ENCODE measurements at regions not wholly inside any gene's neighbourhood (a gene's known extent, or its start where the extent isn't known, plus 50 kb on each side); places are given as distances from the start of the nearest gene placed in this dataset.

DNA sequence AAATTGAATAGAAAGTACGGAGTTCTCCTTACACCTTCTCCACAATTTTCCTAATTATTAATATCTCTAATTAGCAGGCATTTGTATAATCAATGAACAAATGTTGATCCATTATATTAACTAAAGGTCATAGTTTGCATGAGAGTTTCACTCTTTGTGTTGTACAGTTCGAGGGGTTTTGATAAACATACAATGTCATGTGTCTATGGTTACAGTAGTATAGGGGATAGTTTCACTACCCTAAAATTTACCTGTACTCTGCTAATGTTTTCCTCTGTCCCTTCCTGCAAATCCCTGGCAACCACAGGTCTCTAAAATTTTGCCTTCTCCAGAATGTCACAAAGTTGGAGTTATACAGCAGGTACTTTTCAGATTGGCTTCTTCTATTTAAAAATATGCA lies 1199.8 kb upstream of the GJE1 start:
- H3K4me3 ChIP-seq: no peak overlapping the region
- no peaks in the 10 kb centered on the region for H3K4me1 ChIP-seq (replicated peaks in 1 of 2)
- H3K27ac ChIP-seq: no peak overlapping the region
- TF ChIP-seq, protein P1, sequence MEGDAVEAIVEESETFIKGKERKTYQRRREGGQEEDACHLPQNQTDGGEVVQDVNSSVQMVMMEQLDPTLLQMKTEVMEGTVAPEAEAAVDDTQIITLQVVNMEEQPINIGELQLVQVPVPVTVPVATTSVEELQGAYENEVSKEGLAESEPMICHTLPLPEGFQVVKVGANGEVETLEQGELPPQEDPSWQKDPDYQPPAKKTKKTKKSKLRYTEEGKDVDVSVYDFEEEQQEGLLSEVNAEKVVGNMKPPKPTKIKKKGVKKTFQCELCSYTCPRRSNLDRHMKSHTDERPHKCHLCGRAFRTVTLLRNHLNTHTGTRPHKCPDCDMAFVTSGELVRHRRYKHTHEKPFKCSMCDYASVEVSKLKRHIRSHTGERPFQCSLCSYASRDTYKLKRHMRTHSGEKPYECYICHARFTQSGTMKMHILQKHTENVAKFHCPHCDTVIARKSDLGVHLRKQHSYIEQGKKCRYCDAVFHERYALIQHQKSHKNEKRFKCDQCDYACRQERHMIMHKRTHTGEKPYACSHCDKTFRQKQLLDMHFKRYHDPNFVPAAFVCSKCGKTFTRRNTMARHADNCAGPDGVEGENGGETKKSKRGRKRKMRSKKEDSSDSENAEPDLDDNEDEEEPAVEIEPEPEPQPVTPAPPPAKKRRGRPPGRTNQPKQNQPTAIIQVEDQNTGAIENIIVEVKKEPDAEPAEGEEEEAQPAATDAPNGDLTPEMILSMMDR (IDR thresholded peaks at IDR 0.05): no peak
- no peak for TF ChIP-seq POLR2A (IDR thresholded peaks at IDR 0.05)
- no peaks in the 10 kb centered on the region for H3K27me3 ChIP-seq
- DNase-seq: no peak
- no peaks in the 10 kb centered on the region for H3K9me3 ChIP-seq (replicated peaks in 1 of 3)
- WGBS, 4 donors: 81 to 93% (median 88%) methylated on average over 2 of the region's 2 CpGs
- no peaks in the 10 kb centered on the region for H3K36me3 ChIP-seq (replicated peaks in 1 of 2)
- intact Hi-C loops (cut with DNase I): no loop called here

DNA sequence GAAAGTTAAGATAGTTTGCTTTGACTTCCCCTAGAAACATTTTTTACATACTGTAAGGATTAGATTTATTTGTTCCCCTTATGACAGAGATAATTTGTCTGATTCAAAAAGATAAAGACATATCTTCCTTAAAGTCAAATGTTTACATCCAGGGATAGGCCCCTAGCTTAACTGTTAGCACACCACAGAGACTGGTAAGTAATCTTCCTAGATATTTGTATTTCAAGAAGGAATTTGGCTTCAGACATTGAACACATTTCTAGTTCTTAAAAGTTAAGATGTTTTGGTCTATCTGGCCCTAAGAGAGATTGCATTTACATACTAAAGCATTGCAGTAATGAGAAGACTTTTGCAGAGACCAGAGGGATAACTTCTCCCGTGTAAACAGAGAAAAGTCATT lies 1201.1 kb upstream of the GJE1 start:
- Histone ChIP-seq H3K4me3 (no peak overlapping the region), H3K27me3 (no peaks in the 10 kb centered on the region), H3K4me1 (replicated peaks in 1 of 2) (no peaks in the 10 kb centered on the region), H3K9me3 (replicated peaks in 1 of 3) (no peaks in the 10 kb centered on the region), H3K27ac (no peak overlapping the region), H3K36me3 (replicated peaks in 1 of 2) (no peaks in the 10 kb centered on the region)
- DNase-seq: no peak
- intact Hi-C loops (cut with DNase I): no loop called here
- WGBS, 4 donors: 74 to 88% (median 81%) methylated on average over 1 of the region's 1 CpG
- no peak for TF ChIP-seq POLR2A (IDR thresholded peaks at IDR 0.05)
- TF ChIP-seq, protein P1 (IDR thresholded peaks at IDR 0.05): no peak

DNA sequence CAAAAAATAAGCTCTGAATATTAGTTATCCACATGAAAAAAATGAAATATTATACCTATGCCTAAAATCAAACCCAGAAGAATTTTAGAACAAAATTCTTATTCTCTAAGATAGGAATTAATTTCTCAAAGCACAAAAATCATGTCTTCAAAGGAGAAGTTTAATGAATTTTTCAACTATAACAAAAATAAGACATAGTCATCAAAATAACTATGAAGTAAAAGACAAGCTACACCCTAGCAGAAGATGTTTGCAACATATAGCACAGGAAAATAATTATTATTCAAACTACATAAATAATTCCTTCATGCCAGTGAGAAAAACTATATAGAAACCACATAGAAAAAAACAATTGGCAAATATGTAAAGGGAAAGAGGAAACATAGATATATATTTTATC lies 1203.6 kb upstream of the GJE1 start:
- H3K9me3 ChIP-seq (replicated peaks in 1 of 3): no peaks in the 10 kb centered on the region
- intact Hi-C loops (cut with DNase I): no loop called here
- H3K36me3 ChIP-seq (replicated peaks in 1 of 2): no peaks in the 10 kb centered on the region
- TF ChIP-seq, protein P1 (IDR thresholded peaks at IDR 0.05): no peak
- no peak for TF ChIP-seq POLR2A (IDR thresholded peaks at IDR 0.05)
- no peak overlapping the region for H3K27ac ChIP-seq
- no peaks in the 10 kb centered on the region for H3K27me3 ChIP-seq
- DNase-seq: no peak
- H3K4me1 ChIP-seq (replicated peaks in 1 of 2): no peaks in the 10 kb centered on the region
- no peak overlapping the region for H3K4me3 ChIP-seq

DNA sequence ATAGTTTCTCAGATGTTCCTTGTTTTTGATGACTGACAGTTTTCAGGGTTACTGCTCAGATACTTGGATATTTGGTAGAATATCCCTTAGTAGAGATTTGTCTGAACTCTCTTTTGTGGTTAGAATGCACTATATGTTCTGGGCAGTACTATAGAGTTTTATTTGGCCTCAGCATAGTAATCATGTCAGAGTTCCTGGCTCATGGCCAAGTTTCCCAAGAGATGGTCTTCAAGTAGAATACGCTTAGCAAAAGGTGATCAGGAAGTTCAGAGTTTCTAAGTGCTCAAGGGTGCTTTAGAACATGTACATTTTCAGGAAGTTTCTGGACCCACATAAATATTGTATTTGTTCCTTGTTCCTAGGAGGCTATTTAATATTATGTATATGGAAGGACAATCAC lies 1209.7 kb upstream of the GJE1 start:
- no peaks in the 10 kb centered on the region for H3K27me3 ChIP-seq
- TF ChIP-seq, protein P1 (IDR thresholded peaks at IDR 0.05): no peak
- TF ChIP-seq POLR2A (IDR thresholded peaks at IDR 0.05): no peak
- no peak overlapping the region for H3K4me3 ChIP-seq
- no peak for DNase-seq
- no peak overlapping the region for H3K27ac ChIP-seq
- 77 to 90% (median 81%) methylated on average over 1 of the region's 1 CpG for WGBS, 4 donors
- H3K36me3 ChIP-seq (replicated peaks in 1 of 2): no peaks in the 10 kb centered on the region
- peaks cover 0 to 4% of the 10 kb centered on the region in 2 donors for H3K4me1 ChIP-seq (replicated peaks in 1 of 2)
- no peaks in the 10 kb centered on the region for H3K9me3 ChIP-seq (replicated peaks in 1 of 3)
- intact Hi-C loops (cut with DNase I): no loop called here
